Right atrium auricular region (tissue), 2 donors: ENCODE measurements at regions not wholly inside any gene's neighbourhood (a gene's known extent, or its start where the extent isn't known, plus 50 kb on each side); places are given as distances from the start of the nearest gene placed in this dataset.

Experiments used
- DNase-seq: peaks from one replicate; pipeline ENCODE4 v3.0.0-alpha.2; 2019; ENCODE audit warnings: low spot score
- H3K27ac ChIP-seq, 2 donors: fragments of 200-600 bp; sonication (generic); 1 replicate in 1 of 2; 2 replicates in 1 of 2; pipeline ENCODE4 v1.5.1; 2016 to 2019
- H3K27me3 ChIP-seq, 2 donors: fragments of 200-600 bp; sonication (generic); one replicate each; pipeline versions ENCODE4 v1.5.1 to v1.6.0; 2017 to 2019
- H3K36me3 ChIP-seq: fragments of 200-600 bp; sonication (generic); one replicate; pipeline ENCODE4 v1.5.1; 2016
- H3K4me1 ChIP-seq, 2 donors: fragments of 200-600 bp; sonication (generic); one replicate each; pipeline versions ENCODE4 v1.5.1 to v1.6.0; 2017 to 2019
- H3K4me3 ChIP-seq, 2 donors: fragments of 200-600 bp; sonication (generic); 1 replicate in 1 of 2; 2 replicates in 1 of 2; pipeline ENCODE4 v1.5.1; 2017 to 2019; ENCODE audit warnings: mild to moderate bottlenecking in 1 of 2, moderate library complexity in 1 of 2
- H3K9me3 ChIP-seq, 2 donors: fragments of 200-600 bp; sonication (generic); one replicate each; pipeline ENCODE4 v1.5.1; 2019
- CTCF ChIP-seq, 2 donors: fragments of 200-600 bp; sonication (generic); IDR thresholded peaks; one replicate each; pipeline ENCODE4 v1.5.1; 2019; ENCODE audit warnings: antibody characterized with exemption in 2 of 2

- no peaks in the 10 kb centered on the region for H3K4me1 ChIP-seq
- no peak for TF ChIP-seq CTCF (IDR thresholded peaks at IDR 0.05)
- no peak overlapping the region for H3K4me3 ChIP-seq
- no peaks in the 10 kb centered on the region for H3K9me3 ChIP-seq
- H3K27me3 ChIP-seq: no peaks in the 10 kb centered on the region
- no peaks in the 10 kb centered on the region for H3K36me3 ChIP-seq
- H3K27ac ChIP-seq: no peak overlapping the region
- no peak for DNase-seq
These were observed 280.7 kb upstream of the SALL3 start for GRCh38 chr18:78698914-78699313.

- Histone ChIP-seq H3K27me3 (no peaks in the 10 kb centered on the region), H3K4me3 (no peak overlapping the region), H3K36me3 (no peaks in the 10 kb centered on the region), H3K4me1 (no peaks in the 10 kb centered on the region), H3K27ac (no peak overlapping the region), H3K9me3 (no peaks in the 10 kb centered on the region)
- no peak for TF ChIP-seq CTCF (IDR thresholded peaks at IDR 0.05)
- DNase-seq: no peak
These were observed 280.1 kb upstream of the SALL3 start for GRCh38 chr18:78699499-78699898.

- no peak overlapping the region for H3K4me3 ChIP-seq
- H3K27me3 ChIP-seq: no peaks in the 10 kb centered on the region
- no peak overlapping the region for H3K27ac ChIP-seq
- no peaks in the 10 kb centered on the region for H3K36me3 ChIP-seq
- no peak for TF ChIP-seq CTCF (IDR thresholded peaks at IDR 0.05)
- no peaks in the 10 kb centered on the region for H3K9me3 ChIP-seq
- H3K4me1 ChIP-seq: no peaks in the 10 kb centered on the region
- no peak for DNase-seq
These were observed 277.7 kb upstream of the SALL3 start for GRCh38 chr18:78701771-78702396.

- no peak for DNase-seq
- Histone ChIP-seq H3K9me3 (peaks cover 0 to 11% of the 10 kb centered on the region in 2 donors), H3K36me3 (no peaks in the 10 kb centered on the region), H3K27me3 (no peaks in the 10 kb centered on the region), H3K27ac (no peak overlapping the region), H3K4me1 (no peaks in the 10 kb centered on the region), H3K4me3 (no peak overlapping the region)
- TF ChIP-seq CTCF (IDR thresholded peaks at IDR 0.05): no peak
These were observed 276.3 kb upstream of the SALL3 start for GRCh38 chr18:78703291-78703690.

- H3K27me3 ChIP-seq: no peaks in the 10 kb centered on the region
- no peak for DNase-seq
- no peak overlapping the region for H3K4me3 ChIP-seq
- H3K36me3 ChIP-seq: no peaks in the 10 kb centered on the region
- H3K9me3 ChIP-seq: peaks cover 0 to 23% of the 10 kb centered on the region in 2 donors
- H3K27ac ChIP-seq: no peak overlapping the region
- H3K4me1 ChIP-seq: no peaks in the 10 kb centered on the region
- no peak for TF ChIP-seq CTCF (IDR thresholded peaks at IDR 0.05)
These were observed 274.6 kb upstream of the SALL3 start for GRCh38 chr18:78704971-78705461.

GRCh38 chr18:78709261-78709809 lies 270.3 kb upstream of the SALL3 start:
- no peak for DNase-seq
- Histone ChIP-seq H3K4me3 (no peak overlapping the region), H3K36me3 (no peaks in the 10 kb centered on the region), H3K4me1 (no peaks in the 10 kb centered on the region), H3K27me3 (no peaks in the 10 kb centered on the region), H3K27ac (no peak overlapping the region), H3K9me3 (peaks cover 0 to 23% of the 10 kb centered on the region in 2 donors)
- TF ChIP-seq CTCF (IDR thresholded peaks at IDR 0.05): no peak
